Endothelial cell (in vitro differentiated cells): ENCODE measurements at regions not wholly inside any gene's neighbourhood (a gene's known extent, or its start where the extent isn't known, plus 50 kb on each side); places are given as distances from the start of the nearest gene placed in this dataset.

Experiments
- DNase-seq: peaks from one replicate; pipeline ENCODE4 v3.0.0; 2021; ENCODE audit warnings: low spot score
- H3K27ac Mint-ChIP-seq: one replicate; pipeline ENCODE4 v1.8.0; 2021; ENCODE audit warnings: mixed read lengths, inconsistent platforms; ENCODE audit not compliant: unreplicated experiment
- H3K27me3 Mint-ChIP-seq: one replicate; pipeline ENCODE4 v1.8.0; 2021; ENCODE audit warnings: mild to moderate bottlenecking, moderate library complexity, mixed read lengths, inconsistent platforms; ENCODE audit not compliant: unreplicated experiment
- H3K36me3 Mint-ChIP-seq: one replicate; pipeline ENCODE4 v1.8.0; 2021; ENCODE audit warnings: mild to moderate bottlenecking, low read depth, mixed read lengths, inconsistent platforms; ENCODE audit not compliant: unreplicated experiment
- H3K4me1 Mint-ChIP-seq: one replicate; pipeline ENCODE4 v1.8.0; 2021; ENCODE audit warnings: mild to moderate bottlenecking, mixed read lengths, inconsistent platforms; ENCODE audit not compliant: unreplicated experiment
- H3K4me3 Mint-ChIP-seq: one replicate; pipeline ENCODE4 v1.8.0; 2021; ENCODE audit warnings: mild to moderate bottlenecking, mixed read lengths, inconsistent platforms; ENCODE audit not compliant: unreplicated experiment
- H3K9me3 Mint-ChIP-seq: one replicate; pipeline ENCODE4 v1.8.0; 2021; ENCODE audit warnings: mixed read lengths, inconsistent platforms; ENCODE audit not compliant: unreplicated experiment
- CTCF ChIP-seq: fragments of 200-600 bp; sonication (generic); IDR thresholded peaks from one replicate; pipeline ENCODE4 v1.5.0; 2021; ENCODE audit warnings: antibody characterized with exemption; ENCODE audit not compliant: unreplicated experiment

DNA sequence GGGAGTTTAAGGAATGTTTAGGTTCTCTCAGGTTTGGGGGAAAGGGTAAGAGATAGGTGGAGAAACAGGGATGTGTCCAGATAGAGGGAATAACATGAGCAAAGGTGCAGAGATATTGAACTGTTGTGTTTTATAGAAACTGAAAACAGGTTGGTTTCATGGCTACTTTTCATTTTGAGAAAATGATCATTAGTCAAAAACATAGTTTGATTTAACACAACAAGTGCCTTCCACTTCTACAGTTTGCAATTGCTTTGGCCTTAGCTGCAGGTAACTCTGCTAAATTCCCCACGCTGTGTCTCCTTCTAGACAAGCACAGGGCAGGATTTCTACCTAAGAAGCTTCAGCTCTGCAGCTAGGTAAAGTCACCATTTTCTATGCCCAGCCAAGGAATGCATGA, 124.9 kb downstream of the RGS2 start:
- Mint-ChIP-seq H3K36me3 (peaks cover 3% of the 10 kb centered on the region), H3K27ac (no peak overlapping the region)
- DNase-seq, result no peak

GRCh38 chr1:192936313-192937018, 122.7 kb downstream of the UCHL5 start:
- no peak for TF ChIP-seq CTCF
- Mint-ChIP-seq H3K36me3 (peaks cover 3% of the 10 kb centered on the region), H3K4me1 (peaks cover 19% of the 10 kb centered on the region), H3K9me3 (no peaks in the 10 kb centered on the region), H3K4me3 (no peak overlapping the region), H3K27me3 (no peaks in the 10 kb centered on the region), H3K27ac (no peak overlapping the region)
- no peak for DNase-seq

More for the DNA sequence above, 124.9 kb downstream of the RGS2 start:
- Mint-ChIP-seq H3K4me3 (no peak overlapping the region), H3K4me1 (peaks cover 13% of the 10 kb centered on the region), H3K27me3 (no peaks in the 10 kb centered on the region), H3K9me3 (no peaks in the 10 kb centered on the region)
- TF ChIP-seq CTCF, result no peak

- H3K36me3 Mint-ChIP-seq, result no peaks in the 10 kb centered on the region
- no peaks in the 10 kb centered on the region for H3K27me3 Mint-ChIP-seq
- H3K4me1 Mint-ChIP-seq, result peaks cover 19% of the 10 kb centered on the region
- TF ChIP-seq CTCF, result no peak
- no peak for DNase-seq
- no peaks in the 10 kb centered on the region for H3K9me3 Mint-ChIP-seq
- no peak overlapping the region for H3K4me3 Mint-ChIP-seq
- H3K27ac Mint-ChIP-seq, result no peak overlapping the region
Observed at GRCh38 chr1:192937128-192937527, 122.0 kb downstream of the UCHL5 start.

GRCh38 chr1:192939440-192939839, 119.7 kb downstream of the UCHL5 start:
- no peaks in the 10 kb centered on the region for H3K36me3 Mint-ChIP-seq
- H3K4me3 Mint-ChIP-seq, result no peak overlapping the region
- no peak overlapping the region for H3K27ac Mint-ChIP-seq
- no peaks in the 10 kb centered on the region for H3K27me3 Mint-ChIP-seq
- no peaks in the 10 kb centered on the region for H3K9me3 Mint-ChIP-seq
- peaks cover 8% of the 10 kb centered on the region for H3K4me1 Mint-ChIP-seq
- DNase-seq, result no peak
- no peak for TF ChIP-seq CTCF

- Mint-ChIP-seq H3K27me3 (no peaks in the 10 kb centered on the region), H3K27ac (no peak overlapping the region), H3K36me3 (no peaks in the 10 kb centered on the region), H3K4me3 (no peak overlapping the region), H3K4me1 (peaks cover 8% of the 10 kb centered on the region), H3K9me3 (no peaks in the 10 kb centered on the region)
- DNase-seq, result no peak
- no peak for TF ChIP-seq CTCF
Observed at GRCh38 chr1:192940658-192941057, 118.5 kb downstream of the UCHL5 start.
